ENCODE measurements at regions not wholly inside any gene's neighbourhood (a gene's known extent, or its start where the extent isn't known, plus 50 kb on each side); places are given as distances from the start of the nearest gene placed in this dataset.

DNA sequence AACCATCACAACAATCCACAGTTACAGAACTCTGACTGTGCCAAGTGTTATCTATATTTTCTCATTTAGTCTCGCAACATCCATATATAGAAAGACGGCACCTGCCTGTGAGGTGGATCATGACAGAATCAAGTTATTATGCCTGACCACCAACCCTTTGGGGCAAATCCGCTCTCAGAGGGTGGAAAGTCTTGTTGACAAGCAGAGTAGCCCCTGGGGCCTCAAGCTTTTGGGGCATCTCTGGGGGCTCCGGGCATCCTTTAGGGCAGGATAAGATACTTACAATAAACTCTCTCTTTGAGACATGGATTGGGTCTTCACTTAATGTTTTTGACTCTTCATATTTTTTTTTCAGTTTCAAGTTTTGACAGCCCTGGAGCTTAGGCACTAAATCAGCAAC lies 150.5 kb upstream of the NAV2 start:
- 95 to 96% methylated on average over 4 of the region's 4 CpGs for WGBS, 2 donors
- Histone ChIP-seq H3K4me1 (peaks cover 0 to 26% (median 8%) of the 10 kb centered on the region in 9 donors), H3K36me3 (no peaks in the 10 kb centered on the region), H3K27ac (no peak overlapping the region), H3K9me3 (no peaks in the 10 kb centered on the region), H3K4me3 (no peak overlapping the region), H3K27me3 (no peaks in the 10 kb centered on the region)
- DNase-seq: no peak
- ATAC-seq: no peak
- intact Hi-C loops (cut with DNase I): loop anchor here (5.0 to 10.0 kb wide), 6 partner anchors 180 to 553 kb away; no protein-coding TSS in a partner anchor
- TF ChIP-seq, protein P1, sequence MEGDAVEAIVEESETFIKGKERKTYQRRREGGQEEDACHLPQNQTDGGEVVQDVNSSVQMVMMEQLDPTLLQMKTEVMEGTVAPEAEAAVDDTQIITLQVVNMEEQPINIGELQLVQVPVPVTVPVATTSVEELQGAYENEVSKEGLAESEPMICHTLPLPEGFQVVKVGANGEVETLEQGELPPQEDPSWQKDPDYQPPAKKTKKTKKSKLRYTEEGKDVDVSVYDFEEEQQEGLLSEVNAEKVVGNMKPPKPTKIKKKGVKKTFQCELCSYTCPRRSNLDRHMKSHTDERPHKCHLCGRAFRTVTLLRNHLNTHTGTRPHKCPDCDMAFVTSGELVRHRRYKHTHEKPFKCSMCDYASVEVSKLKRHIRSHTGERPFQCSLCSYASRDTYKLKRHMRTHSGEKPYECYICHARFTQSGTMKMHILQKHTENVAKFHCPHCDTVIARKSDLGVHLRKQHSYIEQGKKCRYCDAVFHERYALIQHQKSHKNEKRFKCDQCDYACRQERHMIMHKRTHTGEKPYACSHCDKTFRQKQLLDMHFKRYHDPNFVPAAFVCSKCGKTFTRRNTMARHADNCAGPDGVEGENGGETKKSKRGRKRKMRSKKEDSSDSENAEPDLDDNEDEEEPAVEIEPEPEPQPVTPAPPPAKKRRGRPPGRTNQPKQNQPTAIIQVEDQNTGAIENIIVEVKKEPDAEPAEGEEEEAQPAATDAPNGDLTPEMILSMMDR (IDR thresholded peaks at IDR 0.05): no peak

DNA sequence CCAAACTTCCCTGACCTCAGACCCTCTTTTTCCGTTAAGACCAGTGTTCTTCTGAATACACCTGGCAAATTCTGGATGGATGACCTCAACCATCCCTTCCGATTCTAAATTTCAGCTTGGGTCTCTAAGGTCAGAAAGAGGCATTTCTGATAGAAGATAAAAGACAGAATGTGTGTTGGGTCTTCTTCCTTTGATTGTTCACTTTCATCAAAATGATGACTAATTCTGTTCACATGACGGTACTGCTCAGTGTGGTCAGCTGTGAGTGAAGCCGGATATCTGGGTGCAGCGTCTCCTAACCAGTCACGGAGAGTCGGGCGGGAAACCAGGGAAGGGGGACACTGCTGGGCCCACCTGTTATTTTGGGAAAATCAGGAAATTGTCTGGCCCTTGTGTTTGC lies 151.6 kb upstream of the NAV2 start:
- TF ChIP-seq, protein P1 (IDR thresholded peaks at IDR 0.05): no peak
- no peak overlapping the region for H3K27ac ChIP-seq
- DNase-seq: no peak
- WGBS, 2 donors: 80% methylated on average over 8 of the region's 8 CpGs
- no peaks in the 10 kb centered on the region for H3K9me3 ChIP-seq
- H3K27me3 ChIP-seq: no peaks in the 10 kb centered on the region
- H3K36me3 ChIP-seq: no peaks in the 10 kb centered on the region
- intact Hi-C loops (cut with DNase I): loop anchor here (5.0 to 10.0 kb wide), 6 partner anchors 181 to 554 kb away; no protein-coding TSS in a partner anchor
- no peak overlapping the region for H3K4me3 ChIP-seq
- no peak for ATAC-seq
- H3K4me1 ChIP-seq: peaks cover 0 to 26% (median 7%) of the 10 kb centered on the region in 9 donors

DNA sequence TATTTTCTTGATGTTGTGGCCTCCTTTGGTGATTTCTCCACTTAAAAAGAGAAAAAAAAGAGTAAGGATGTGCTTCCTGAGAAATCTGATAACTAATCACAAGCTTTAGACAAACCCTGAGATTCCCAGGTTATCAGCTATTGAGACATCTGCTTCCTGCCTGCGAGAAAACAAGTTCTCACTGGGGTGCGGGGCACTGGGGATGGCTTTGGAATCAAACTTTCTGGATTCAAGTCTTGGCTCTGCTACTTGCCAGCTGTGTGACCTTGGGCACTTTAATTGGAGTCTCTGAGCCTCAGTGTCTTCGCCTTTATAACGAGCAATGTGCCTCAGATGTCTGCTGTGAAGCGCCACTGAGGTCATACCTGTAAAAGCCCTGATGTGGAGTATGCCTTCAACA lies 152.5 kb upstream of the NAV2 start:
- ATAC-seq (no peak), DNase-seq (no peak)
- intact Hi-C loops (cut with DNase I): loop anchor here (5.0 to 10.0 kb wide), 6 partner anchors 182 to 555 kb away; no protein-coding TSS in a partner anchor
- Histone ChIP-seq H3K4me3 (no peak overlapping the region), H3K36me3 (no peaks in the 10 kb centered on the region), H3K27me3 (no peaks in the 10 kb centered on the region), H3K27ac (no peak overlapping the region), H3K9me3 (no peaks in the 10 kb centered on the region), H3K4me1 (peaks cover 0 to 26% (median 7%) of the 10 kb centered on the region in 9 donors)
- WGBS, 2 donors: 79 to 80% methylated on average over 5 of the region's 5 CpGs
- TF ChIP-seq, protein P1 (IDR thresholded peaks at IDR 0.05): no peak

DNA sequence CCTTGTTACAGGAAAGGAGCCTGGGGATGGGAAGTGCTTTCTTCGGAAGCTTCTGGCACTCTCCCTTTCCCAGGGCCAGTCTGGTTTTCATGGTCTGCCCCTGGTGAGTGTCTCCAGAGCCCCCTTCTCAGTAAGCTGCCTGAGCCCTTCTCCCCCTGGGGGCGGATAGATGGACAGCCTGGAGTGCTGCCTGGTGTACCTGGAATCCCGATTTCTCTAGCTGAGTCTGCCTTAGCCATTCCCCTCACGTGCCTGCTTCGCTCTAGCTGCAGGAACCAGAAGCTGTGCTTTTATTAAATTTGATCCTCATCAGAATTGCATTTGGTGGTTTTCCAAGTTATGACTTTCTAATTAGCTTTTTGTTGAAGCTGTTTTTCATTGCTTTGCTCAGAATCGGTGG lies 152.9 kb upstream of the NAV2 start:
- intact Hi-C loops (cut with DNase I): loop anchor here (2.0 to 10.0 kb wide), 13 partner anchors 183 to 795 kb away; no protein-coding TSS in a partner anchor
- DNase-seq: no peak

More for the DNA sequence above, 152.9 kb upstream of the NAV2 start:
- Histone ChIP-seq H3K4me1 (peaks cover 0 to 23% (median 6%) of the 10 kb centered on the region in 9 donors), H3K27ac (no peak overlapping the region), H3K4me3 (no peak overlapping the region), H3K27me3 (no peaks in the 10 kb centered on the region), H3K36me3 (no peaks in the 10 kb centered on the region), H3K9me3 (no peaks in the 10 kb centered on the region)
- ATAC-seq: no peak
- WGBS, 2 donors: 67 to 77% methylated on average over 6 of the region's 6 CpGs
- TF ChIP-seq, protein P1 (IDR thresholded peaks at IDR 0.05): no peak

Measured in heart right ventricle (tissue), 16 donors.